Pancreas (tissue), 10 donors: ENCODE measurements at regions not wholly inside any gene's neighbourhood (a gene's known extent, or its start where the extent isn't known, plus 50 kb on each side); places are given as distances from the start of the nearest gene placed in this dataset.
"Not testable (repeated sequence)": the region's sequence is repeated elsewhere in the genome, so short reads cannot be mapped to it uniquely, and the experiment has no call there.

Source experiments
- ATAC-seq, 4 donors: fragments of 200-7000 bp; cut with Tn5 transposase; one replicate each; pipeline versions ENCODE4 v1.8.0 to v1.9.1; 2020; ENCODE audit warnings: mild to moderate bottlenecking in 4 of 4, moderate library complexity in 4 of 4
- DNase-seq, 6 donors: peaks; one replicate each; pipeline ENCODE4 v3.0.0-alpha.2; 2020
- FAIRE-seq: peaks from 2 replicates; lab custom pipeline; 2012; peaks lifted over from hg19 to GRCh38; lab: Jason Lieb, UNC
- H3K27ac ChIP-seq, 4 donors: fragments of 200-600 bp; sonication (generic); 1 replicate in 3 of 4; 2 replicates in 1 of 4; pipeline versions ENCODE4 v1.5.0 to v1.8.0; 2020
- H3K27me3 ChIP-seq, 4 donors: fragments of 200-600 bp; one replicate each; pipeline ENCODE4 v1.8.0; 2021
- H3K36me3 ChIP-seq, 3 donors: fragments of 200-600 bp; sonication (generic) in 1 of 3; one replicate each; pipeline versions ENCODE4 v1.5.0 to v1.8.0; 2020 to 2021
- H3K4me1 ChIP-seq, 3 donors: fragments of 200-600 bp; one replicate each; pipeline ENCODE4 v1.8.0; 2021
- H3K4me3 ChIP-seq, 4 donors: fragments of 200-600 bp; sonication (generic) in 2 of 4; one replicate each; pipeline versions ENCODE4 v1.5.0 to v1.8.0; 2020 to 2021
- H3K9me3 ChIP-seq, 4 donors: fragments of 200-600 bp; one replicate each; pipeline ENCODE4 v1.8.0; 2021
- WGBS, 2 donors: extraction: QIAGEN DNeasy Blood & Tissue Kit; methylation state at CpG; one replicate each; pipeline ENCODE4 v1.1.7; 2013; 5-methylcytosine and 5-hydroxymethylcytosine counted together
- intact Hi-C, 3 donors: fragments of 100-400 bp; cut with DNase I; formaldehyde crosslinking; loops; one replicate each; pipeline versions ENCODE4 v1.11.1 to v1.14.2; 2022
- TF ChIP-seq, protein P1 (sequence below), 4 donors: fragments of 200-600 bp; sonication (generic) in 3 of 4; IDR thresholded peaks; one replicate each; pipeline versions ENCODE4 v1.5.0 to v1.8.0; 2021; ENCODE audit warnings: antibody characterized with exemption in 4 of 4
- donor health status: healthy with polysubstance abuse.
- donor health status: DM: no; HTN: no; CAD: no; lungs with moderate emphysema.
- donor health status: DM: no; HTN: no; CAD: no.
- donor health status: control.
- donor health status: control.
- donor health status: Bipolar disorder and iron deficiency.
- donor health status: DM: yes; HTN: yes; CAD: no.
- donor health status: DM: no; HTN: no; CAD: no.
- donor health status: DM: no; HTN: no; CAD: no.
- donor health status: DM: yes; HTN: yes; CAD: no.

GRCh38 chr18:41644466-41644865, 310.6 kb upstream of the PIK3C3 start:
- FAIRE-seq, result no peak

DNA sequence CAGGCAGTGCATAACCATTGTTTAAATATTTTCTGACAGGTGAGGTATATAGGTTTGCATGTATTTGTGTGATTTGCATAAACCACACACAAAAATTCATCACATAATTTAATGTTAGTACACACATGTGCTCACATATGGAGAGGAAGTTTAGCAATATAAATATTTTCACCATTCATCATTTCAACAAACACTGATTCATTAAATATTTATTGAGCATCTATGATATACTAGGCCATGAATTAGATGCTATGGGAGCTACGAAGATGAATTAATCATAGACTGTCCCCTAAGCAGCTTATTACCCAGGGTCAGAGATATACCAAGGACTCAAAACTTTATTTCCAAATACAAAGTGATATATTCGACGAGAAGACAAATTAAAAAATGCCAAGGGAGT, 311.6 kb upstream of the PIK3C3 start:
- TF ChIP-seq, protein P1, sequence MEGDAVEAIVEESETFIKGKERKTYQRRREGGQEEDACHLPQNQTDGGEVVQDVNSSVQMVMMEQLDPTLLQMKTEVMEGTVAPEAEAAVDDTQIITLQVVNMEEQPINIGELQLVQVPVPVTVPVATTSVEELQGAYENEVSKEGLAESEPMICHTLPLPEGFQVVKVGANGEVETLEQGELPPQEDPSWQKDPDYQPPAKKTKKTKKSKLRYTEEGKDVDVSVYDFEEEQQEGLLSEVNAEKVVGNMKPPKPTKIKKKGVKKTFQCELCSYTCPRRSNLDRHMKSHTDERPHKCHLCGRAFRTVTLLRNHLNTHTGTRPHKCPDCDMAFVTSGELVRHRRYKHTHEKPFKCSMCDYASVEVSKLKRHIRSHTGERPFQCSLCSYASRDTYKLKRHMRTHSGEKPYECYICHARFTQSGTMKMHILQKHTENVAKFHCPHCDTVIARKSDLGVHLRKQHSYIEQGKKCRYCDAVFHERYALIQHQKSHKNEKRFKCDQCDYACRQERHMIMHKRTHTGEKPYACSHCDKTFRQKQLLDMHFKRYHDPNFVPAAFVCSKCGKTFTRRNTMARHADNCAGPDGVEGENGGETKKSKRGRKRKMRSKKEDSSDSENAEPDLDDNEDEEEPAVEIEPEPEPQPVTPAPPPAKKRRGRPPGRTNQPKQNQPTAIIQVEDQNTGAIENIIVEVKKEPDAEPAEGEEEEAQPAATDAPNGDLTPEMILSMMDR (IDR thresholded peaks at IDR 0.05), result no peak
- DNase-seq (no peak), ATAC-seq (no peak), FAIRE-seq (no peak)
- 47 to 62% methylated on average over 3 of the region's 3 CpGs for WGBS, 2 donors
- Histone ChIP-seq H3K9me3 (no peaks in the 10 kb centered on the region), H3K27ac (no peak overlapping the region), H3K36me3 (no peaks in the 10 kb centered on the region), H3K27me3 (no peaks in the 10 kb centered on the region), H3K4me1 (no peaks in the 10 kb centered on the region), H3K4me3 (no peak overlapping the region)
- intact Hi-C loops, result no loop called here

More at GRCh38 chr18:41644466-41644865, 310.6 kb upstream of the PIK3C3 start:
- WGBS, 2 donors, result 18 to 23% methylated on average over 1 of the region's 1 CpG
- H3K27ac ChIP-seq, result no peak overlapping the region
- H3K27me3 ChIP-seq, result no peaks in the 10 kb centered on the region
- DNase-seq (no peak), ATAC-seq (no peak)
- no peak overlapping the region for H3K4me3 ChIP-seq
- TF ChIP-seq, protein P1 (IDR thresholded peaks at IDR 0.05), result no peak
- intact Hi-C loops, result no loop called here
- H3K36me3 ChIP-seq, result no peaks in the 10 kb centered on the region
- no peaks in the 10 kb centered on the region for H3K9me3 ChIP-seq
- H3K4me1 ChIP-seq, result no peaks in the 10 kb centered on the region

DNA sequence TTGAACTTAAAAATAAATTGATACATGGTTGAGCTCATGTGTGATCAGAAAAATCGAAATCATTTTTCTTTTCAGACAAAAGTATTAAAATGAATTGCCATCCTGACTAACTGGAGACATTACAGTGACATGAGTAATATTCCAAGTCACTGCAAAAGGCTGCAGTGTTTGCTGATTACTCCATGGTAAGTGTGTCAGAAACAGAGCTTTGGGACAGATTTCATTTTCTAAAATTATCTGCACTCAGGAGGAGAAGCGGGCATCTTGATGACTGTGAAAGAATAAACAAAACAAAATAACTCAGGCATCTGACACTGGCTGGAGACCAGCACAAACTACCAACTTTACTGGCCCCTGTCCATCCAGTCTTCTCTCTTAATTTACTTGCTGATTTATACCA, 312.3 kb upstream of the PIK3C3 start:
- Histone ChIP-seq H3K36me3 (no peaks in the 10 kb centered on the region), H3K9me3 (no peaks in the 10 kb centered on the region), H3K27me3 (no peaks in the 10 kb centered on the region), H3K4me1 (no peaks in the 10 kb centered on the region), H3K27ac (no peak overlapping the region), H3K4me3 (no peak overlapping the region)
- no peak for ATAC-seq
- 26 to 32% methylated on average over 2 of the region's 2 CpGs for WGBS, 2 donors
- intact Hi-C loops, result no loop called here
- TF ChIP-seq, protein P1 (IDR thresholded peaks at IDR 0.05), result no peak
- DNase-seq, result no peak
- FAIRE-seq, result no peak

- Histone ChIP-seq H3K4me1 (no peaks in the 10 kb centered on the region), H3K9me3 (no peaks in the 10 kb centered on the region), H3K27ac (no peak overlapping the region), H3K36me3 (no peaks in the 10 kb centered on the region), H3K4me3 (no peak overlapping the region), H3K27me3 (no peaks in the 10 kb centered on the region)
- ATAC-seq, result no peak
- DNase-seq, result no peak
- intact Hi-C loops, result no loop called here
- FAIRE-seq, result no peak
- TF ChIP-seq, protein P1 (IDR thresholded peaks at IDR 0.05), result no peak
These were observed 315.8 kb upstream of the PIK3C3 start for GRCh38 chr18:41639218-41639617.

- ATAC-seq, H3K4me3 ChIP-seq, intact Hi-C loops: not testable (repeated sequence)
These were observed 323.2 kb upstream of the PIK3C3 start for GRCh38 chr18:41631723-41632285.

More at GRCh38 chr18:41631723-41632285, 323.2 kb upstream of the PIK3C3 start:
- not testable (repeated sequence) for FAIRE-seq, H3K9me3 ChIP-seq, H3K4me1 ChIP-seq, H3K36me3 ChIP-seq, H3K27me3 ChIP-seq, DNase-seq, H3K27ac ChIP-seq
- WGBS, 2 donors, result 70 to 72% methylated on average over 25 to 26 of the region's 26 CpGs
